OCI-LY1 (cell line): ENCODE measurements at regions not wholly inside any gene's neighbourhood (a gene's known extent, or its start where the extent isn't known, plus 50 kb on each side); places are given as distances from the start of the nearest gene placed in this dataset.

Source experiments
- CTCF ChIP-seq: fragments of 200-600 bp; sonication (generic), shearing (Covaris generic); IDR thresholded peaks from 2 replicates; pipeline ENCODE4 v1.5.1; 2017; ENCODE audit warnings: mild to moderate bottlenecking, antibody characterized with exemption, low read length, moderate library complexity, mixed read lengths
- EZH2 ChIP-seq: fragments of 200-600 bp; sonication (generic), shearing (Covaris generic); IDR thresholded peaks from 2 replicates; pipeline ENCODE4 v1.8.0; 2017; ENCODE audit warnings: borderline replicate concordance, mixed run types, mild to moderate bottlenecking, antibody characterized with exemption, low read length, moderate library complexity, mixed read lengths

GRCh38 chr14:28272270-28272669 lies 494.3 kb upstream of the FOXG1 start:
- no peak for TF ChIP-seq CTCF
- no peak for TF ChIP-seq EZH2
